GM12891 (cell line): ENCODE measurements at regions not wholly inside any gene's neighbourhood (a gene's known extent, or its start where the extent isn't known, plus 50 kb on each side); places are given as distances from the start of the nearest gene placed in this dataset.

Experiments used
- DNase-seq: peaks from one replicate; pipeline ENCODE4 v3.0.0; 2011; ENCODE audit warnings: low spot score; ENCODE audit not compliant: insufficient read length
- FAIRE-seq: peaks from 2 replicates; lab custom pipeline; 2011; peaks lifted over from hg19 to GRCh38; lab: Jason Lieb, UNC
- PAX5 ChIP-seq: IDR thresholded peaks from 2 replicates; pipeline ENCODE4 v1.6.1; 2011; ENCODE audit warnings: low read length, moderate library complexity, mild to moderate bottlenecking; ENCODE audit not compliant: insufficient read depth, severe bottlenecking
- POLR2A ChIP-seq: IDR thresholded peaks from 2 replicates; pipeline ENCODE4 v1.6.1; 2011; ENCODE audit warnings: low read depth, low read length, control low read depth
- POLR2AphosphoS5 ChIP-seq: IDR thresholded peaks from 2 replicates; pipeline ENCODE4 v1.6.1; 2011; ENCODE audit warnings: low read depth, low read length, control low read depth
- POU2F2 ChIP-seq: IDR thresholded peaks from 2 replicates; pipeline ENCODE4 v1.6.1; 2011; ENCODE audit warnings: low read depth, mild to moderate bottlenecking, control low read depth, low read length, moderate library complexity
- SPI1 ChIP-seq: IDR thresholded peaks from 2 replicates; pipeline ENCODE4 v1.6.1; 2011; ENCODE audit warnings: low read depth, low read length, control low read depth
- TAF1 ChIP-seq: IDR thresholded peaks from 2 replicates; pipeline ENCODE4 v1.6.1; 2011; ENCODE audit warnings: low read depth, low read length, control low read depth

DNA sequence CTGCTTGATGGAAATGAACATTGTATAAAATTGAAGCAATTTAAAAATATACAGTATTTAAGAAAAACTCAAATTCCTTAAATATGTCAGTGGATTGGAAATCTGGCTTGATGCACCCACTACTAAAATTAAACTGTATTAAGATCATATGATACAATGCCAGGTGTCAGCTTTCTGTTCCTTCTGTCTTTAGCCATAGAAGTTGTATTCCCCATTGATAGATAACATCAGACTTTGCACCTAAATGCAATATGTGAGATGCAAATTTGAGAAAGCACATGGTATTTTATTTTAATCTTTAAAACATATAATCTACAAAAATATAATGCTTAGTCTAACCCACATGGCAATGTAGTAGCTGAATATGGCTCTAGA lies 697.4 kb upstream of the WWC1 start:
- DNase-seq (no peak), FAIRE-seq (no peak)
- no peak for TF ChIP-seq TAF1
- TF ChIP-seq POLR2AphosphoS5, result no peak
- TF ChIP-seq POLR2A, result no peak
- no peak for TF ChIP-seq SPI1
- TF ChIP-seq PAX5, result no peak
- TF ChIP-seq POU2F2, result no peak

DNA sequence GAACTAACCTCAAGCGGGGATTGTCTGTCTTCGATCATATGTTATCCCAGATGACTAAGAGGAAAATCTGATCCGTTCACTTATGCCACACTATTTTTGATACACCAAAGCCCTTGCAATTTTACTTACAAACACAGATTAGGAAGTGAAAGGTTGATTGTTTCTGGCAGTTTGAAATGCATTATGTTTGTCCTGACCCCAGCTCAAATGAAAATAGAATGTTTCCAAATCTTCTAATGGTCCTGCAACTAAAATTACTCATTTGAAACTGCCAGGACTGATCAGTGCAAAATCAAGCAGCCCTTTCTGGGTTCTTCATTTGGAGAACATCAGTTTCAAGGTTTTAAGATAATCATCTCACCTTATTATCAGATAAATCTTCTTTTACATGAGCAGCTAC lies 696.7 kb upstream of the WWC1 start:
- FAIRE-seq (no peak), DNase-seq (no peak)
- TF ChIP-seq POLR2A (no peak), SPI1 (no peak), TAF1 (no peak), PAX5 (no peak), POLR2AphosphoS5 (no peak), POU2F2 (no peak)

DNA sequence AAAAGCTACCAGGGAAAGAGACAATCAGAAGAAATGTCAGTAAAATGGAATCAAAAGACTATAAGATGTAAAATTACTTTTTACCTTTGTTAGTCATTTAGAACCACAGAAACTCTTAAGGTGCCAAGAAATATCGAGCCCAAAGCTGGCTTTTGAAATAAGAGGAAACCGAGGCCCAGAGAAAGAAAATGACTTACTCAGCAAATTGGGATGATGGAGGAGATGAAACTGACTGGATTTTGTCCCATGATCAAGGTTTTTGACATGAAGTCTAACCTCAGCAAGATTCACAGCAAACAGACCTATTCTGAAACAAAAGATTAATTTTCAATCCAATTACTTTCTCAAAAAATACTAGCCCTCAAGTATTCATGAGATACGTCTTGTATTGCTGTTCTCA lies 696.2 kb upstream of the WWC1 start:
- DNase-seq (no peak), FAIRE-seq (no peak)
- TF ChIP-seq POU2F2 (no peak), POLR2AphosphoS5 (no peak), TAF1 (no peak), PAX5 (no peak), POLR2A (no peak), SPI1 (no peak)

DNA sequence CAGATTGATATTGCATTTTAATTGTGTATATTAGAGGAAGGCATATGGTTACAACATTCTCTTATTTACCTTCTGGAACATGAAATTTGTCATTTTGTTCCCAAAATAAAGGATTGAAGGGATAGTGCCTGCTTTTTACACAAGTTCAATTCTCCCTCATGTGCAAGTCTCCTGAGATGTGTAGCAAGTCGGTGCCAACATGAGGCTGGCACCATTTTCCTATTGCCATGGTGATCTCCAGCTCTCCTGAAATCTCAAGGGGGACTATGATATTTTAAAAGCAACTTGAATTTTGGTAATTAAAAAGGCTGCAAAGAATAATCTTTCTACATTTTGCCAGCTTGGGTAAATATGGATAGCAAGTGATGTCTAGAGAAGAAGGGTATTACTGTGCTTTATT lies 693.3 kb upstream of the WWC1 start:
- no peak for FAIRE-seq
- DNase-seq, result no peak
- no peak for TF ChIP-seq POLR2A
- no peak for TF ChIP-seq POU2F2
- no peak for TF ChIP-seq PAX5
- no peak for TF ChIP-seq POLR2AphosphoS5
- TF ChIP-seq TAF1, result no peak
- TF ChIP-seq SPI1, result no peak

DNA sequence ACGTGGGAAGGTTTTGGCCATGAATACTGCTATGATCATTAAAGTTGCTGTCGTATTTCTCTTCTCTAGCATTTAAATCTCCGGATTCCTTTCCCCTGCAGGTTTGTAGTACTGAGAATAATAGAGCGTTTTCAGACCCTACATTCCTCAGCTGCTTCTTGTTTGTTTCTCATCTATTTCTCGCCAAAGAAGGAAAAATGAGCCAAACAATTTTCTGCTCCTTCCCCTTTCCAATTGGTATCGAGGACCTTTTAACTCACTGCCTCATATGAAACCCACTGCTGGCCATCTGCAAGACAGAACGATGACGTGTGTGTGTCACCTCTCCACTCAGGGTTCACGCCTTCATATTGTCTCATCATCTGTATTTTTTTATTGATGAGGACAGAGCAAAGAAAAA lies 689.4 kb upstream of the WWC1 start:
- FAIRE-seq, result no peak
- DNase-seq, result no peak
- TF ChIP-seq TAF1 (no peak), SPI1 (no peak), POLR2AphosphoS5 (no peak), POU2F2 (no peak), POLR2A (no peak), PAX5 (no peak)

DNA sequence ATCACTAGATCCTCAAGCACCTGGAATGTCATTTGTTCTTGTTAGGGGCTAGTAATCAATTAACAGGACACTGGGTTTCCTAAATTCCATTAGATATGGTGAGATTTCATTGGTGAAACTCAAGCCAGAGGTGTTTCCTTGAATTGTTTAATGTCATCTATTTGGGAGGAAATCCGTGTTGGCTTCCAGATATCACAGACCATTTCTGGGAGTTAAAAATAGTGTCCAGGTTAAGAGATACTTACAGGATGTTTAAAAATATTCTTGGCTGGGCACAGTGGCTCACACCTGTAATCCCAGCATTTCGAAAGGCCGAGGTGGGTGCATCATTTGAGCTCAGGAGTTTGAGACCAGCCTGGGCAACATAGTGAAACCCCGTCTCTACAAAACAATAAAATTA lies 688.3 kb upstream of the WWC1 start:
- DNase-seq (no peak), FAIRE-seq (no peak)
- TF ChIP-seq SPI1, result no peak
- TF ChIP-seq POLR2A, result no peak
- no peak for TF ChIP-seq TAF1
- TF ChIP-seq PAX5, result no peak
- TF ChIP-seq POU2F2, result no peak
- no peak for TF ChIP-seq POLR2AphosphoS5

DNA sequence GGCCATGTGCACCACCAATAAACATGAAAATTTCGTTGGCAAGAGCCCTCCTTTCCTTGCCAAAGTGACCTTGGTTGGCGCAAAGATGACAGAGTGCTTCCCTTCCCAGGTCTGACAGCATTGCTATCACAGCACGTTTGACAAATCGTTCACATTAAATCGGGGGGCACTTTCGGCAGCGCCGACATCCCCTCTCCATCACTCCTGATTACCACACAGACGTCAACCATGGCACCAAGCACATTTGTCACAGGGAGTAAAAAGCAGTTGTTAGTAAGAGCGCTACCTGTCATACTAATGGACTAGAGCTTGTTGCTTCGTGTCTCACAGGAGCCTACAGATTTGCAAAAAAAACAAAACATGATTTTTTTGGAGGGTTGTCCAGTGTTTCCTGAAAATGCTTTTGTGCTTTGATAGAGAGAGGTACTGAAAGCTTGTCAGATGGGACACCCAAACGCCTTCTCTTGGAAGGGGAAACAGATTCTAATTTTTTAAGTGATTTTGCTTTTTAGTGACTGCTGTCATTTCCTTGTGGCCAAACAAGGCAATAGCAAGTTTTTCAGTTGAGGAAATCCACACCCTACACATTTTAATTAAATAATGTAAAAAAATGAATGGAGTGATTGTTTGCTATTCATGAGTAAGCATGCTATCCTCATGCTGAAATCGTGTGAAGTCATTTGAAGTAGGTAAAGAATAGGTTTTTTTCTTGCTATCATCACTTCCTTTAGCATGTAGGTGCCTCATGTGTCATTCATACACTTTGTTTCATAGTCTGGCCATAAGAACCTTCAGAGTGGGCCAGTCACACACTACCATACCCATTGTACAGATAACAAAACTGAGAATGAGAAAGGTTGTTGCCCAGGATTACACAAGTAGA lies 682.8 kb upstream of the WWC1 start:
- TF ChIP-seq POU2F2 (no peak), PAX5 (no peak), SPI1 (no peak), POLR2AphosphoS5 (no peak), POLR2A (no peak), TAF1 (no peak)
- DNase-seq, result no peak
- no peak for FAIRE-seq

DNA sequence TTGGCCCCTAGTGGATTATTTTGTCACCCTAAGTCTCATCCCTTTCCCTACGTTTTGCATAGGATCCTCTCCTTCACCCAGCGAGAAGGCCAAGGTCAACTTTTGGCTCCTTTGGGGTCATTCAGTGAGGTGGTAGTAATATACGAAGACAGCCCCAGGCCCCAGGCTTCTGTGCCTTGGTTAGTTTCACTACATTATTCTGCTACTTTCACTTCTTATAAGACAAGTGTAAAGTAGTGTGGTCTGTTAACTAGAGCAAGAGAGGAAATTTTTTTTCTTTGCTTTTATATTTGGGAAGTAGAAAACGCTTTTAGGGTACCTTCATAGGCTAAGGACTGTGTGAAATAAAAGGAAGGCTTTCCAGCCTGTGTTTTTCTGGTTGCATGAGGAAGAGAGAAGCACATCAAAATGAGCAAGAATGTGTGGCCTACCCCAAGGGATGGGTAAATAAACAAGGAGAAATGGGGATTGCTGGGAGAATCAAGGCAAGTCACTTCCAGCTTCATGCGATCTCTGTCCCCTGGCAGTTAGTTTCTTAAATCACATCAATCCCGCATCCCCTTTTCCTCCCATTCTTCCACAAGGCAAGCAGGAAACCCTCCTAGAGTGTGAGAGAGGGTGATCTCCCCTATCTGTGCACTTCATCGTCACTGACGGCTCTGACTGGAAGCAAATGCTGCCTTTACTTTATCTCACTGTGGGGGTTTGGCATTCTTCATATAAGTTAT lies 677.0 kb upstream of the WWC1 start:
- no peak for FAIRE-seq
- TF ChIP-seq PAX5, result no peak
- TF ChIP-seq TAF1, result no peak
- TF ChIP-seq POU2F2, result no peak
- TF ChIP-seq POLR2AphosphoS5, result no peak
- TF ChIP-seq POLR2A, result no peak
- TF ChIP-seq SPI1, result no peak
- DNase-seq, result no peak

DNA sequence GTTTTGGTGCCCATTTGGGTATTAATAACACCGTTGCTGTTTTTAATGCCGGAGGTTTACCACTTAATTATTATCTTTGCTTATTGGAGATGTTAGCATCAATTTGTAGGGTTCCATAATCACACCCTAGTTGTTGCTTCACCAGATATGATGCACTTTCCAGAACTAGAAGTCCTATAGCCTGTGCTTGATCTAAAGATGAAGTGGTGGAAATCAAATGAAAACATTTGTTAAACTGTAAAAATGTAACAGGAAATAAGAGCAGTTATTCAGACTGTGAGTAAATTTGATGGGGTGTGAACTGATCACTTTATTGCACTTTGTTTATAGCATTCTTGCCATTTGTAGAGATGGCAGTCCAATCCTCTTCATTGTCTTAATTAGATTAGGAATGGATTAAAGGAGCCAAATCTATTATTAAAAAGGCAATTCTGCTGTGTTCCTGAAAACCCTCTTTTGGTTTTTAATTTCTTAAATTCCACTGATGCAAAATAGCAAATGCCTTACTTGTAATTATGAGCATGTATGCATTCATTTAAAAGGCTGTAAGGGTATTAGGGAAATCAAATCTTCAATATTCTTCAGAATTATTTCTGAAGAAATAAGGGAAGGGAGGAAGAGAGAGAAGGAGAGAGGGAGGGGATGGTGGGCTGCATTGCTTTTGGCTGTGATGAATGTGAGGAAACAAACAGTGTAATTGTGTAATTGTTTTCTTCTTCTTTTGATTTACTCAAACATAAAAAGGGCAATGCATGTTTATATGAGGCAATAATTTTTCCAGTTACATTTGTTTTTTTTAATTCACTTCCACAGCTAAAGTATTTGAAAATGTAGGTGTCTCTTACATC lies 675.2 kb upstream of the WWC1 start:
- FAIRE-seq (no peak), DNase-seq (no peak)
- TF ChIP-seq SPI1 (no peak), PAX5 (no peak), POLR2AphosphoS5 (no peak), TAF1 (no peak), POLR2A (no peak)
